Omental fat pad (tissue), 3 donors: ENCODE measurements at regions not wholly inside any gene's neighbourhood (a gene's known extent, or its start where the extent isn't known, plus 50 kb on each side); places are given as distances from the start of the nearest gene placed in this dataset.
A peak's percentile ranks its signal among the peaks of the same experiment; 100 is the strongest.

Experiments
- ATAC-seq: fragments of 150-250 bp; one replicate; pipeline ENCODE4 v1.9.1; 2016; ENCODE audit warnings: mild to moderate bottlenecking, moderate library complexity; ENCODE audit not compliant: low FRiP score
- DNase-seq: peaks from one replicate; pipeline ENCODE4 v3.0.0-alpha.2; 2019; ENCODE audit warnings: low spot score
- CTCF ChIP-seq, 3 donors: fragments of 450-650 bp; IDR thresholded peaks; one replicate each; pipeline ENCODE4 v1.5.1; 2016 to 2017; ENCODE audit warnings: antibody characterized with exemption in 3 of 3, mild to moderate bottlenecking in 3 of 3, moderate library complexity in 2 of 3

GRCh38 chr13:110813646-110814624 lies 100.4 kb downstream of the ING1 start:
- ATAC-seq (no peak), DNase-seq (no peak)
- TF ChIP-seq CTCF (IDR thresholded peaks at IDR 0.05), result no peak

GRCh38 chr13:110815471-110816204 lies 99.2 kb downstream of the ANKRD10 start:
- no peak for DNase-seq
- ATAC-seq, result no peak
- no peak for TF ChIP-seq CTCF (IDR thresholded peaks at IDR 0.05)

- DNase-seq (no peak), ATAC-seq (no peak)
- no peak for TF ChIP-seq CTCF (IDR thresholded peaks at IDR 0.05)
Observed at GRCh38 chr13:110816500-110816899, 98.4 kb downstream of the ANKRD10 start.

GRCh38 chr13:110817143-110817542 lies 97.7 kb downstream of the ANKRD10 start:
- TF ChIP-seq CTCF (IDR thresholded peaks at IDR 0.05), result no peak
- ATAC-seq, result no peak

GRCh38 chr13:110818747-110819146 lies 96.1 kb downstream of the ANKRD10 start:
- no peak for DNase-seq
- ATAC-seq, result no peak
- no peak for TF ChIP-seq CTCF (IDR thresholded peaks at IDR 0.05)

More at GRCh38 chr13:110817143-110817542, 97.7 kb downstream of the ANKRD10 start:
- no peak for DNase-seq

GRCh38 chr13:110819203-110820014 lies 95.5 kb downstream of the ANKRD10 start:
- peak in 2 of 3 donors; percentile 80 to 90 for TF ChIP-seq CTCF (IDR thresholded peaks at IDR 0.05)
- ATAC-seq (peak; percentile 95), DNase-seq (peak; percentile 69)
